ENCODE measurements at regions not wholly inside any gene's neighbourhood (a gene's known extent, or its start where the extent isn't known, plus 50 kb on each side); places are given as distances from the start of the nearest gene placed in this dataset.

DNA sequence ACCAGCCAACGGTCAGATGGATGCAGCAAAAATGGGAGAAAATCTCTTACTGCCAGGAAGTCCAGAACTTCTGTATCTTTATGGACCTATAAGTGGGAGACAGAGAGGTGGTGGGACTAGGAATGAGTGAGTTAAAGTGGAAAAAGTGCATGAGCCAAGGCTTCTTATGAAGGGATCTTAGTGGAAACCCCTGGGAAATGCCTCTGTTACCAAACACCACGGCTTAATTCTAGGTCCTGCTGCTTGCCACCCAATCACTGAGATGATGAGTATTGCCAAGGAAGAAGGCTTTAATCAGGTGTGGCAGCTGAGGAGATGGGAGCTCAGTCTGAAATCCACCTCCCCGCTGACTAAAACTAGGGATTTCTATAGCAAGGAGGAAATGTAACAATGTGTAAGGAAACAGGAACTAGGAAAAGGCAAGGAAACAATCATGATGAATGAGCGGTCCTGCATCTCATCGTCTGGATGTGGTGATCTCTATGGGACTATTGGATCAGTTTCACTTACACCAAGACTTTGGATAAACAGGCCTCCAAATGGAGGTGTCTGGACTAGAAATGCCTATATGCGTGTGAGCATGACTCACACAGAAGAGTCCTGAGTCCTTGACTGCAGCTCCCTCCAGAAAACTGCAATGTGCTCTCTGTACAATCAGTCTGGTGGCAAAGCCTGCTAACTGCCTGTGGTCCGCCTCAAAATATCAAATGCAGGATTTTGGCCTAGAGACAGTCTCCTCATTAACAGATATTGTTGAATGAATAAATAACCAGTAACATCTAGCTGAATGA, 98.2 kb upstream of the PRR16 start:
- DNase-seq: no peak

GRCh38 chr5:120367896-120368634, 96.0 kb upstream of the PRR16 start:
- no peak for DNase-seq

DNA sequence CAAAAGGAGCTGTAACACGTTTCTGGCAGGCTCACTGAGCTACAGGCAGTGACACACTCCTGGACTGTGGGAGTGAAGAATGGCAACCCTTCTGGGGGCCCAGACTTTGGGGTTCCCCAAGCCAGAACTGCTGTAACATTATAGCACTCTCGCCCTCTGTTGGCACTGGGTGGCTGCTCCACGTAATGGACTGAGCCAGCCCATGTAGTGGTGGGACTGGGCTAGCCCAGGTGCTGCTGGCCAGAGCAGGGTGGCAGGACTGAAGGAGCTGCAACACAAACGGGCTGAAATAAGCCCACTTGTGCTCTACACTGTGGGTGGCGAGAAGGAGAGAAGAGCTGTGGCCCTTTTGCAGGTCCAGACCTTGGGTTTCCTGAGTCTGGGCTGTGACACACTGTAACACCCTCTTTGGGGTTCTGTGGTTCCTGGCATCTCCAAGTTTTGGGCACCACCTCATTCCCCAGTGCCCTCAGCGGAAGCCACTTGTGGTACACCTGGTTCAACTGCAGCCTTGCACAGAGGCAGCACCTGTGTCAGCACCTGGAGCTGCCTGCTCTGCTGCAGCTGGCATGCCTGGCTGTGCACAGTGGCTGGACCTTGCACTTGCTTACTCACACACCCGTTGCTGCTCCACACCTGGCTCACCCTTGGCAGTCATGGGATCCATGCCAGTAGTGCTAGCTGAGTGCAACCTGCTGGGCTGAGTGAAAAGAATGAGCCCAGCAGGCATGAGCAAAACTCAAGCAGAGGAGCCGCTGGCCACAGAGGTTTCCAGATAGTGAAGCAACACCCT, 95.0 kb upstream of the PRR16 start:
- no peak for DNase-seq

DNA sequence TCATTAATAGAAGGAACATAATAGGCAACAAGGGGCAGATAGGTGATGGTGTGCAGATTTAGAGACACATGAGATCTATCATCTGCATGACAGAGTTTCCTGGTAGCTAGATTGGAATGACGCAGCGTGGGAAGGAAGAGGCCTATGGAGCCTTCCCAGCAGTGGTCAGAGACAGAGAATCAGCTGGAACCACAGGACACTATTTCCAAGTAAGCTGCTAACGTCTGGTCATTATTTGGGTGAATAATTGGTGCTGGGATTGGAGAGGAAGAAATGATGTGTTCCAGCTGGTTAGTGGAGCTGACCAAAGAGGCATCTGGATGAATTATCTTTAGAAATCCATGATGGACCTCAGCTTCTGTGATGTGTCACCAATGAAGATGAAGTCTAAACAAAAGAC, 91.2 kb upstream of the PRR16 start:
- DNase-seq: no peak

- no peak for DNase-seq
Observed at GRCh38 chr5:120375248-120375647, 88.9 kb upstream of the PRR16 start.

GRCh38 chr5:120380644-120381043, 83.5 kb upstream of the PRR16 start:
- no peak for DNase-seq

DNA sequence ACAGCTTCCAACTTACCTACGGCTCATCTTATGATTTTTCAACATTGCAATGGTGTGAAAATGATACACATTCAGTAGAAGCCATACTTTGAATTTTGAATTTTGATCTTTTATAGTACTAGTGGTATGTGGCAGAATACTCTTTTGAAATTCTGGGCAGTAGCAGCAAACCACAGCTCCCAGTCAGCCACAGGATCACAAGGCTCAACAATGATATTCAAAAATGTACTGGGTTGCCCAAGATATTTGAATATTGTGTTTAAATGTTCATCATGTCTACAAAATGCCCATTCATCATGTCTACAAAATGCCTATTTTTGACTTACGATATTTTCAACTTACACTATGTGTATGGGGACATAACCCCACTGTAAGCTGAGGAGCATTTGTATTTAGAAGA, 81.3 kb upstream of the PRR16 start:
- DNase-seq: no peak

DNA sequence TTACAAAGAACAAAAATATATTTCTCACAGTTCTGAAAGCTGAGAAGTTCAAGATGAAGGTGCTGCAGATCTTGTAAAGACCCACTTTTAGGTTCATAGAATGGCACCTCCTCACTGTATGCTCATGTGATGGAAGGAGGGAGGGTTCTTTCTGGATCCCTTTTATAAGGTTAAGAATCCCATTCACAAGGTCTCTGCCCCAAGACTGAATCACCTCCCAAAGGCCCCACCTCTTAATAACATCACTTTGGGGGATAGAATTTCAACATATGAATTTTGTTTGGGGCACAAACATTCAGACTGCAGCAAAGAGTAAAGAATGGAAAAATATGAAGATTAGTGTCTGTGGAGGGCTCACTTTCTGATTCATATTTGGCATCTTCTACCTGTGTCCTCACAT, 77.1 kb upstream of the PRR16 start:
- DNase-seq: no peak

- no peak for DNase-seq
Observed at GRCh38 chr5:120388016-120388781, 75.9 kb upstream of the PRR16 start.

DNA sequence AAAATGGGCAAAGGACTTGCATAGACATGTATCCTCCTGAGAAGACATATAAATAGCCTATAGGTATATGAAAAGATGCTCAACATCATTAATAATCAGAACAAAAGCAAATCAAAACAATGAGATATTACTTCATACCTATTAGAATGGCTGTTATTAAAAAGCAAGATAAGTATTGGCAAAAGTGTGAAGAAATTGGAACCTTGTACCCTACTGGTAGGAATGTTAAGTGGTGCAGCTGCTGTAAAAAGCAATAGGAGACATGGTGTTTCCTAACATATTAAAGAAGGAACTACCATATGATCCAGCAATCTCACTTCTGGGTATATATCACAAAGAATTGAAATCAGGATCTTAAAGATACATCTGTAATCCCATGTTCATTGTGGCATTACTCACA, 69.8 kb upstream of the PRR16 start:
- DNase-seq: no peak

GRCh38 chr5:120396186-120396585, 67.9 kb upstream of the PRR16 start:
- no peak for DNase-seq

GRCh38 chr5:120400356-120400755, 63.7 kb upstream of the PRR16 start:
- no peak for DNase-seq

DNA sequence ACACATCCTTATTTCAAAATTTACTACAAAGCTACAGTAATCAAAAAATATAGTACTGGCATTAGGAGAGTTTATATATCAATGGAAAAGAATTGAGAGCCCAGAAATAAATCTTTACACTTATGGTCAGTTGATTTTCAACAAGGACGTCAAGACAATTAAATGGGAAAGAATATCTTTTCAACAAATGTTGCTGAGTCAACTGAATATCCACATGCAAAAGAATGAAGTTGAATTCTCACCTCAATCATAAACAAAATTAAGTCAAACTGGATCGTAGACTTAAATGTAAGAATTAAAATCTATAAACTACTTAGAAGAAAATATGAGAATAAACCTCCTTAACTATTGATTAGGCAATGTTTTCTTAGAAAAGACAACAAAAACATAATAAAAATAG, 61.5 kb upstream of the PRR16 start:
- DNase-seq: no peak

DNA sequence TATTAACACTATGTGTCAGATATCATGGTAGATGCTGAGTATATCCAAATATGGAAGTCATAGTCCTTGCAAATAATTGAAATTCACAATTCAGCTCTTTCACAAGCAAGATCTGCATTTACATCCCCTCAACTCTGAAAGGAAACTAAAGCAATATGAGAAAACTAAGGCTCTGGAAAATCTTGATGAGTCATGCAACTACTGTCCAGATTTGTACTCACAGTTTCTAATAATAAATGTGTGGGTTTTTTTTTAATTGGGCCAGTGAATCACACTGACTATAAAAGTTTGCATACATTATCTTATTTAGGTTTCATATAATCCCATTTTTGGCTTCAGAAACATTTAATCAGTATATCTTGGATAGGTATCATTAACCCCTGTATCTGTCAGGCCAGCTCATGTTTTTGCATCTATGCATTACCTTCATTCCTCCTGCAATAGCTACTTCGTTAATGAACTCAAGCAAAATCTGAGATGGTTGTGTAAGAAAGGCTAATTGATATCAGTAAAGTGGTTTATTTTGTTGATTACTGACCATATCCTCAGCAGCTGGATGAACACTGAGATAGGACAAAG, 58.7 kb upstream of the PRR16 start:
- no peak for DNase-seq

DNA sequence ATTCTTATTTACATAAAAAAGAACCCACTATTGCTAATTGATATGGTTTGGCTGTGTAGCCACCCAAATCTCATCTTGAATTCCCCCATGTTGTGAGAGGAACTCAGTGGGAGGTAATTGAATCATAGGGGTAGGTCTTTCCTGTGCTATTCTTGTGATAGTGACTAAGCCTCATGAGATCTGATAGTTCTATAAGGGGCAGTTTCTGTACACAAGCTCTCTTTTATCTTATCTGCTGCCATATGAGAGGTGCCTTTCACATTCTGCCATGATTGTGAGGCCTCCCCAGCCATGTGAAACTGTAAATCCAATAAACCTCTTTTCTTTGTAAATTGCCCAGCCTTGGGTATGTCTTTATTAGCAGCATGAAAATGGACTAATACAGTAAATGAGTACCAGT, 58.2 kb upstream of the PRR16 start:
- DNase-seq: no peak

GRCh38 chr5:120413686-120414085, 50.4 kb upstream of the PRR16 start:
- no peak for DNase-seq
